T-helper 1 cell (primary cell): ENCODE measurements at regions not wholly inside any gene's neighbourhood (a gene's known extent, or its start where the extent isn't known, plus 50 kb on each side); places are given as distances from the start of the nearest gene placed in this dataset.

Source experiments
- DNase-seq, 5 donors: peaks; one replicate each; pipeline ENCODE4 v3.0.0-alpha.2; 2012 to 2020

- DNase-seq: no peak
Observed at GRCh38 chr16:85173981-85174751, 61.9 kb upstream of the CIBAR2 start.

- no peak for DNase-seq
Observed at GRCh38 chr16:85174871-85175723, 62.8 kb upstream of the CIBAR2 start.

- DNase-seq: no peak
Observed at GRCh38 chr16:85175724-85176233, 63.5 kb upstream of the CIBAR2 start.

GRCh38 chr16:85176541-85177447 is 64.5 kb upstream of the CIBAR2 start:
- no peak for DNase-seq

GRCh38 chr16:85177448-85177846 is 65.2 kb upstream of the CIBAR2 start:
- no peak for DNase-seq

- no peak for DNase-seq
Observed at GRCh38 chr16:85178006-85178591, 65.8 kb upstream of the CIBAR2 start.

GRCh38 chr16:85178596-85178995 is 66.3 kb upstream of the CIBAR2 start:
- no peak for DNase-seq

- DNase-seq: no peak
Observed at GRCh38 chr16:85179344-85180046, 67.2 kb upstream of the CIBAR2 start.

GRCh38 chr16:85180047-85180826 is 68.0 kb upstream of the CIBAR2 start:
- no peak for DNase-seq

- DNase-seq: no peak
Observed at GRCh38 chr16:85180827-85181738, 68.8 kb upstream of the CIBAR2 start.

- DNase-seq: no peak
Observed at GRCh38 chr16:85181739-85182129, 69.5 kb upstream of the CIBAR2 start.

GRCh38 chr16:85182286-85182685 is 70.0 kb upstream of the CIBAR2 start:
- no peak for DNase-seq

- no peak for DNase-seq
Observed at GRCh38 chr16:85182774-85183173, 70.5 kb upstream of the CIBAR2 start.

GRCh38 chr16:85183564-85183963 is 71.3 kb upstream of the CIBAR2 start:
- no peak for DNase-seq

- DNase-seq: no peak
Observed at GRCh38 chr16:85184404-85184803, 72.1 kb upstream of the CIBAR2 start.

GRCh38 chr16:85185303-85186100 is 73.2 kb upstream of the CIBAR2 start:
- DNase-seq: no peak

- no peak for DNase-seq
Observed at GRCh38 chr16:85187002-85187401, 74.7 kb upstream of the CIBAR2 start.

- no peak for DNase-seq
Observed at GRCh38 chr16:85187447-85187846, 75.2 kb upstream of the CIBAR2 start.

GRCh38 chr16:85187886-85188285 is 75.6 kb upstream of the CIBAR2 start:
- no peak for DNase-seq
